Lower leg skin (tissue), 4 donors: ENCODE measurements at regions not wholly inside any gene's neighbourhood (a gene's known extent, or its start where the extent isn't known, plus 50 kb on each side); places are given as distances from the start of the nearest gene placed in this dataset.

Source experiments
- DNase-seq, 2 donors: peaks; one replicate each; pipeline ENCODE4 v3.0.0-alpha.2; 2019; ENCODE audit warnings: low spot score in 2 of 2
- H3K4me3 ChIP-seq: fragments of 200-600 bp; sonication (generic); 2 replicates; pipeline ENCODE4 v1.5.1; 2017; ENCODE audit warnings: mild to moderate bottlenecking, low read depth; ENCODE audit not compliant: poor library complexity, severe bottlenecking
- POLR2A ChIP-seq, 2 donors: fragments of 450-650 bp; IDR thresholded peaks; one replicate each; pipeline ENCODE4 v1.6.1; 2016 to 2017; ENCODE audit warnings: antibody characterized with exemption in 2 of 2, mild to moderate bottlenecking in 1 of 2, moderate library complexity in 1 of 2
- WGBS, 2 donors: methylation state at CpG; one replicate each; pipeline ENCODE4 v1.1.5; 2018; 5-methylcytosine and 5-hydroxymethylcytosine counted together
- intact Hi-C: fragments of 100-400 bp; cut with DNase I; formaldehyde crosslinking; loops from one replicate; pipeline ENCODE4 v1.15.0; 2023; ENCODE audit warnings: low total_unique reads
- TF ChIP-seq, protein P1 (sequence below), 3 donors: fragments of 450-650 bp; IDR thresholded peaks; one replicate each; pipeline ENCODE4 v1.5.1; 2016; ENCODE audit warnings: antibody characterized with exemption in 3 of 3, mild to moderate bottlenecking in 3 of 3, moderate library complexity in 2 of 3

DNA sequence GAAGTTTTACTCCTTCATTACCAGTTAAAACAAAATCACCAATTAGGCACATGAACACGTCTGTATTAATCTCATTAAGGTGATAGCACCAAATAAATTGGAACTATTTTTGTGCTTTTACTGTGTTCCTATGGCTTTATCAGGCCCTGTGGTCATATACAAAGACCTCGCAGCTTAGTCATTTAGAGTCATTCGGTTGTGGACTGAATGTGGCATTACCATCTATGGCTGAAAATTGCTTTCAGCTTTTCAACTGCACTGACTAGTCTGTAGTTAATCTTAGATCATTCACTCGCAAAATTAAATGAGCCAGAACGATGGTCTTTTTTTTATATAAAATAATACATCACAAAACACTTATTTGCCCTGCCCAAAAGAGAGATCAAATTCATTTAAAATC, 601.7 kb downstream of the NR4A2 start:
- no peak overlapping the region for H3K4me3 ChIP-seq
- TF ChIP-seq, protein P1, sequence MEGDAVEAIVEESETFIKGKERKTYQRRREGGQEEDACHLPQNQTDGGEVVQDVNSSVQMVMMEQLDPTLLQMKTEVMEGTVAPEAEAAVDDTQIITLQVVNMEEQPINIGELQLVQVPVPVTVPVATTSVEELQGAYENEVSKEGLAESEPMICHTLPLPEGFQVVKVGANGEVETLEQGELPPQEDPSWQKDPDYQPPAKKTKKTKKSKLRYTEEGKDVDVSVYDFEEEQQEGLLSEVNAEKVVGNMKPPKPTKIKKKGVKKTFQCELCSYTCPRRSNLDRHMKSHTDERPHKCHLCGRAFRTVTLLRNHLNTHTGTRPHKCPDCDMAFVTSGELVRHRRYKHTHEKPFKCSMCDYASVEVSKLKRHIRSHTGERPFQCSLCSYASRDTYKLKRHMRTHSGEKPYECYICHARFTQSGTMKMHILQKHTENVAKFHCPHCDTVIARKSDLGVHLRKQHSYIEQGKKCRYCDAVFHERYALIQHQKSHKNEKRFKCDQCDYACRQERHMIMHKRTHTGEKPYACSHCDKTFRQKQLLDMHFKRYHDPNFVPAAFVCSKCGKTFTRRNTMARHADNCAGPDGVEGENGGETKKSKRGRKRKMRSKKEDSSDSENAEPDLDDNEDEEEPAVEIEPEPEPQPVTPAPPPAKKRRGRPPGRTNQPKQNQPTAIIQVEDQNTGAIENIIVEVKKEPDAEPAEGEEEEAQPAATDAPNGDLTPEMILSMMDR (IDR thresholded peaks at IDR 0.05), result no peak
- no peak for TF ChIP-seq POLR2A (IDR thresholded peaks at IDR 0.05)
- intact Hi-C loops, result no loop called here
- WGBS, 2 donors, result 72% methylated on average over 5 of the region's 5 CpGs
- no peak for DNase-seq

GRCh38 chr2:155727187-155727895, 605.2 kb downstream of the NR4A2 start:
- no peak for DNase-seq
- no peak overlapping the region for H3K4me3 ChIP-seq
- WGBS, 2 donors, result 42 to 49% methylated on average over 10 of the region's 10 CpGs
- intact Hi-C loops, result no loop called here
- TF ChIP-seq, protein P1 (IDR thresholded peaks at IDR 0.05), result no peak
- no peak for TF ChIP-seq POLR2A (IDR thresholded peaks at IDR 0.05)

- TF ChIP-seq, protein P1 (IDR thresholded peaks at IDR 0.05), result no peak
- TF ChIP-seq POLR2A (IDR thresholded peaks at IDR 0.05), result no peak
- intact Hi-C loops, result no loop called here
- 76% methylated on average over 3 of the region's 3 CpGs for WGBS, 2 donors
- no peak overlapping the region for H3K4me3 ChIP-seq
- DNase-seq, result no peak
These were observed 610.2 kb downstream of the NR4A2 start for GRCh38 chr2:155722290-155722689.

DNA sequence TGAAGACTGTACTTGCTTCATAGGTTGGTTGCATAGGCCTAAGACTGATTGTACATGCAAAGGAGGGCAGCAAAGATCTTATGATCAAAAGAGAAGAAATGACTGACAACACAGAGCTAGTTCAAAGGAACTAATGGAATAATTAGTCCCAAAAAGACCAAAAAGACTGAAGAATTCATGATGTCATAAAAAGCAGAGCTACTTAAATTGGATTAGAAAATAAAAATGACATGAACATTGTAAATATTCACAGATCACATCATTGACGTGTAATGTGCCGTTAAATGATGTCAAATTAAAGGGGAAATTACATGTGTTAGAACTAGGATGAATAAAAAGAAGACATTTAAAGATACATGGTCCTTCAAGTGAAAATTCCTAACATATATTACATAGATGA, 616.8 kb downstream of the NR4A2 start:
- intact Hi-C loops, result loop anchor here (10.0 kb wide), 1 partner anchor 689 kb away; no protein-coding TSS in a partner anchor
- TF ChIP-seq POLR2A (IDR thresholded peaks at IDR 0.05), result no peak
- TF ChIP-seq, protein P1 (IDR thresholded peaks at IDR 0.05), result no peak
- DNase-seq, result no peak
- no peak overlapping the region for H3K4me3 ChIP-seq
- WGBS, 2 donors, result 85 to 86% methylated on average over 2 of the region's 2 CpGs

- 33 to 43% methylated on average over 1 of the region's 1 CpG for WGBS, 2 donors
- no peak for TF ChIP-seq POLR2A (IDR thresholded peaks at IDR 0.05)
- TF ChIP-seq, protein P1 (IDR thresholded peaks at IDR 0.05), result no peak
- H3K4me3 ChIP-seq, result no peak overlapping the region
- DNase-seq, result no peak
- intact Hi-C loops, result loop anchor here (10.0 kb wide), 1 partner anchor 690 kb away; no protein-coding TSS in a partner anchor
These were observed 617.5 kb downstream of the NR4A2 start for GRCh38 chr2:155714983-155715382.

DNA sequence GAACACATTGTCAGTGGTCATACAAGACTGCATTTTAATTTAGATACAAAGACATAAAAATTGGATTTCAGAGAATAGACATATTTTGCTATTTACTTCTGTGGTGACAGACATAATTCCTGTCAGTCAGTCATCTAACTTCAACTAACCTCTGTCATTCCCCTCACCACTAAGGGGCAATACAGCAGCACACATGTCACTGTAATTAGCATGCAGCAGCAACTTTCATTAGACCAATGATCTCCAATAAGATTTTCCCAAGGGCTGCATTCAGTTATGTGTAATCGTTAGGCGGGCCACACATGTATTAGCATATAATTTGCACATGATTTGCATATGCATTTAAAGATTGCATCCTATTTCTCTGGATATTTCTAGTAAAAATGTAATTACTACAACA, 624.5 kb downstream of the NR4A2 start:
- TF ChIP-seq, protein P1 (IDR thresholded peaks at IDR 0.05), result no peak
- no peak for DNase-seq
- intact Hi-C loops, result no loop called here
- H3K4me3 ChIP-seq, result no peak overlapping the region
- WGBS, 2 donors, result 50 to 57% methylated on average over 2 of the region's 2 CpGs
